T-helper 2 cell treated with Interferon-gamma antibody and Interleukin-4, amounts not matched to agents 100 ng/mL and 5 ng/mL, for 36 hours (primary cell): ENCODE measurements at regions not wholly inside any gene's neighbourhood (a gene's known extent, or its start where the extent isn't known, plus 50 kb on each side); places are given as distances from the start of the nearest gene placed in this dataset.
"Not testable (repeated sequence)": the region's sequence is repeated elsewhere in the genome, so short reads cannot be mapped to it uniquely, and the experiment has no call there.

Experiments
- intact Hi-C: fragments of 100-400 bp; cut with micrococcal nuclease; formaldehyde crosslinking; loops from one replicate; pipeline ENCODE4 v1.15.1; 2023

- intact Hi-C loops = no loop called here
These were observed 244.7 kb upstream of the WSB1 start for GRCh38 chr17:27049104-27049784.

DNA sequence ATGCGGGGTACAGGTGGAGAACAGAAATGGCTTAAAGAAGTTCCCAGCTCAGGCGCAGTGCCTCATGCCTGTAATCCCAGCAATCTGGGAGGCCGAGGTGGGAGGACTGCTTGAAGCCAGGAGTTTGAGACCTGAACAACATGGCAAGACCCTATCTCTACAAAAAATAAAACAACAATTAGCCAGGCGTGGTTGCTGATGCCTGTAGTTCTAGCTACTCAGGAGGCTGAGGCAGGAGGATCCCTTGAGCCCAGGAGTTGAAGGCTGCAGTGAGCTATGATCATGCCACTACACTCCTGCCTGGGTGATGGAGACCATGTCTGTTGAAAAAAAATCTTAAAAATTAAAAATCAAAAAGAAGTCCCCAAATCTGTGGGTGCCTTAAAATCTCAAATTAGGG is 228.3 kb upstream of the WSB1 start:
- intact Hi-C loops = no loop called here

DNA sequence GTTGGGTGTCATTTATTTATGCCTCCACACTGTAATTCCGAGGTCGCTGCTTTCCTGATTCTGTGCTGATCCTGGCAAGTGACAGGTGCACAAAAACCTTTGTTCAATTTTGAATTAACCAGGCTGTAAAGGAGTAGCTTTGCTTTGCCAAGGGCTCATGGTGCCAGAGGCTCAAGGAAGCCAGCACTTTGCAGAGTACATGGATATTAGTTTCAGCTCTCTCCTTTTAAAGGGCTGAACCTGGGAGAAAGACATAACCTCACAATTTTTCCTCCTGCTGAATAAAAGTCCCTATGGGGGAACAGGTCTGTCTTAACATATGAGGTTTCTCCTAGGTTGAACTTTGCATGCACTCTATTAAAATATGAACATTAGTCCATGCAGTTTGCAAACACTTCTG is 227.6 kb upstream of the WSB1 start:
- intact Hi-C loops = no loop called here

- intact Hi-C loops = no loop called here
These were observed 223.9 kb upstream of the WSB1 start for GRCh38 chr17:27069842-27070508.

GRCh38 chr17:27070836-27071235 is 223.1 kb upstream of the WSB1 start:
- intact Hi-C loops = no loop called here

GRCh38 chr17:27072885-27073284 is 221.0 kb upstream of the WSB1 start:
- intact Hi-C loops = no loop called here

DNA sequence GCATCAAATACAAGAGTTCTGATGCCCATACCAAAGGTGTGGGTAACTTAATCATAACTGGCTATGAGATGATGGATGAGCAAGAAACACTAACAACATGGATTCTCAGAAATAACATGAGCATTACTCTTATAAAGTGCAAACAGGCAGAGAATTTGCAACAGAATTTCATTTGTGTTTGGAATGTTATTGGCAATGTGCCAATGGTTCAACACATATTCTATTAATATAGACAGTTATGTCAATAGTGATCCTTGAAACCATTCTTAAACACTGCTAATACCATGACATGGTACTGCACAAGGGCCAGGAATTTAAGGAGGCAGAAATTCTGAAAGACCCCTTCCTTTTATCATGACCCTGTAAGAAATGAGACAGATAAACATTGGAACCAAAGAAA is 217.1 kb upstream of the WSB1 start:
- intact Hi-C loops = no loop called here

- intact Hi-C loops = no loop called here
These were observed 215.6 kb upstream of the WSB1 start for GRCh38 chr17:27078296-27078695.

DNA sequence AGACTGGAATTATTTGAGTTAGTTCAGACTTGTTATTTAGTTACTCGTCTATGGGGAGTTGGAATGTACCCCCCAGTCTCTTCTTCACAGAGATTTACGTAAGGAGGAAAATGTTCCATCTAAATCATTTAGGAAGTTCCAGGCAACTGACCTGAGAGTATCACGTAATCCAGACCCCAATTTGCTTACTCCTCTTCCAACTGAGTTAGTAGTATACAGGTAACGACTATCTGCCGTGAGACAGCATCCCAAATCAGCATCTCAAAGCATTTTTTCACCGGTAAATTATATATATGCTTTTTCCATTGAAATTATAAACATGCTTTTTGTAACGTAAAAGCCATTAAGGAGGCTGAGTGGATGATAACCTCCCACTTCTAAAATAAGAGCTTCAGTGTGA is 214.3 kb upstream of the WSB1 start:
- intact Hi-C loops = no loop called here

DNA sequence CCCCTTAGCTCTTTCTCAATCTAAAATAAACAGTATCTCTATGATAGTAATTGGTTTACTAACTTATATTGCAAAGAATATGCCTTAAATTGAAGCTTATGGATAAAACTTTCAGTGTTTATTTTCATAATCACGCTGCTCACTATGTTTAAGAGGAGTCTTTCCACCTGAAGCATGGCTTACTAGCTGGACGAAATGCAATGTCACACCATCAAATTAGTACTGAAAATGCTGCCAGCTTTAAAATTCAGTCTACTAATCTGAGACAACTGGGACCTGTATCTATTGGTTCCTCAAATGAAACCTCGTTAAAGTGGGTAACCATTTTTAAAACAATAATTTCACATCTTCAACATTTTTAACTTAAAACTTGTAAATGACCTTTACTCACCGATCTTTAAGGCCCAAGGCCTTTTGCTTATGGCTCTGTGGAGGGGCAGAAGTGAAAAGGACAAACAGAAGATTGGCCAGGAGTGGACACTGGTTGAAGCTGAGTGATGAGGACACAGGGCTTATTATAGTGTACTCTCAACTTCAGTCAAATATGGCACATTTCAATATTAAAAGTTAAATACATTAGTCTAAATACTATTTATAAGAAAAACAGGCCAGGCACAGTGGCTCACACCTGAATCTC is 212.8 kb upstream of the WSB1 start:
- intact Hi-C loops = no loop called here

- intact Hi-C loops = no loop called here
These were observed 211.7 kb upstream of the WSB1 start for GRCh38 chr17:27082023-27082774.

DNA sequence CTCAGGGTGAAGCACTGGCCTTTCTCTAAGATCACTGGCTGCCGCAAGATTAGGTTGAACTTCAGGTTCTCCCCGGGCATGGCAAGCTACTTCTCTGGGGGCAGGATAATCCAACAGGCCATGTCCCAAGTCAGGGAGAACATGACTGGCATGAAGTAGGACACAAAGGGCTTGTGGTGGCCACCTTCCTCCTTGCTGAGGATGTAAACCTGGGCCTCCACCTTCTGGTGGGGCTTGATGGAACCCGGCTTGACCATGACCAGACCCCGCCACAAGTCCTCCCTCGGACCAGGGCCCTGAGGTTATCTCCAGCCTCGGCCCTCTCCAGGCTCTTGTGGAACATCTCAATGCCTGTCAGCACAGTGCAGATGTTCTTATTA is 211.1 kb upstream of the WSB1 start:
- intact Hi-C loops = no loop called here

DNA sequence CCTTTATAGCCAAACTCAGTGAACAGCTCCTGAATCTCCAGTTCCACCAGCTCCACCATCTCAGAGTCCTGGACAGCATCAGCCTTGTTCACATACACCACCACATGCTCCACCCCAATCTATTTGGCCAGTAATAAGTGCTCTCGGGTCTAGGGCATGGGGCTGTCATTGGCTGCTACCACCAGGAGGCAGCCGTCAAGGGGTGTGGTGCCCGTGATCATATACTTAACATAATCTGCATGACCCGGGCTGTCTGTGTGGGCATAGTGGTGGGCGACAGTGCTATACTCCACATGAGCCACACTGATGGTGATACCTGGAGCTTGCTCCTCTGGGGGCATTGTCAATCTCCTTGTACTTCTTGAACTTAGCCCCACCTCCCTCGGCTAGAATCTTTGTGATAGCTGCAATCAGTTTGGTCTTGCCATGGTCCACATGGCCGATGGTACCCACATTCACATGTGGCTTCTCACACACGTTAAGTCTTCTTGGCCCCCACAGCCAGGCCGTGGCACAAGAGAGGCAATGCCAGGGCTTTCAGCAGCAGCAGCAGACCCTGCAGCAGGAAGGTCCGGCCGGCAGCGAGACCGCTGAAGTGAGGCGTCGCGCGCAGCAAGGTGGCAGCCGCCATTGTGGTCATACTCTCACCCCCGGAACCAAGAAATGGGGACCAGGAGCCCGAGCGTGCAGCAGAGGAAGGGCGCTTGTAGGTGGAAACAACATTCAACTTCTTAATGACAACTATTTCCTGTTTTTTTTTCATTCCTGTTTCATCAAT is 210.3 kb upstream of the WSB1 start:
- intact Hi-C loops = no loop called here

- intact Hi-C loops = no loop called here
These were observed 208.4 kb upstream of the WSB1 start for GRCh38 chr17:27085517-27085916.

- intact Hi-C loops = no loop called here
These were observed 207.4 kb upstream of the WSB1 start for GRCh38 chr17:27086526-27086925.

- intact Hi-C loops = no loop called here
These were observed 205.8 kb upstream of the WSB1 start for GRCh38 chr17:27087935-27088766.

GRCh38 chr17:27088767-27089078 is 205.2 kb upstream of the WSB1 start:
- intact Hi-C loops = no loop called here

DNA sequence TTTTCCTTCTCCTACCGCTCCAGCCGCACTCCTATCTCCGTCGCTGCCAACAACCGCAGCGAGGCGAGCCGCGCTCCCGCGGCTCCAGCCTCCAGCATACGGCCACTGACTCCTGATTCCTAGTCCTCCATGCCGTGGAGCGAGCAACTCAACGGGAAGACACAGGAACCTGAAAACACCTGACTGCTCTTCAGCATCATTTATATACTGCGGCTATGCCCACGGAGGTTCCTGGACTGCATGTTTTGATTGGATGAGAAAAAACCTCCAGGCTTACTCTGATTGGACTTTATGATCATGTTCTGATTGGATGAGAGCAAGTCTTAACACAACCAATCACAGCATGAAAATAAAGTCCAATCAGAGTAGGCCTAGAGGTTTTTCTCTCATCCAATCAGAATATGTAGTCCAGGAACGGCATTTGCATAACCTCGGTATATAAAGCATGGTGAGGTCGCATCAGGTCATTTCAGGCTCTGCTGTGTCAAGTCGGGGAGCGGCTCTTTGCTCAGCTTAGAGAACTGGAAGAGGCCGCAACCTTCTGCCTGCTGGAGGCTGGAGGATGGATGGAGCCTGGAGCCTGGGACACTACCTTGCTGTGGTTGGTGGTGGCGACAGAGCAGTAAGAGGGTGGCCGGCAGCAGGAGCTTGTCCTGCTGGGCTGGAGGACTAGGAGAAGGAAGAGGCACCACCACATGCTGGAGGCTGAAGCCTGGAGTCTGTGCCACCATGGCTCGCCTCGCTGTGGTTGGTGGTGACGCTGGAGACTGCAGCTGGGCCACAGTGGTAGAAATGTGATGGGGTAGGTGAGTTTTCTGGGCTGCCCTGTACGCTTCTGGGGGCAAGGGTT is 204.6 kb upstream of the WSB1 start:
- intact Hi-C loops = not testable (repeated sequence)

DNA sequence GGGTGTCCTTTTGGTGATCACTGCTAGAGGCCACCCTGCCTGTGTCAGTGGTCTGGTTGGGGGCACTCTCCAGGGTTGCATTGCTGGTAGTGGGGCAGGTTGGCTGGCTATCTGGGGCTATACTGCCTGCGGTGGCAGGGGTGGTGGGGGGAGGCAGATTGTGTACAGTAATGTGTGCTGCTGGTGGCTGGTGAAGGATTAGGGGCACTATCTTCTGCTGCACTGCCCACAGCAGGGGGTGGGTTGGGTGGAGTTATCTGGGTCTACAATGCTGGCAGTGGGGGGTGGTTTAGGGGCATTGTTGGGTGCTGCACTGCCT is 204.0 kb upstream of the WSB1 start:
- intact Hi-C loops = no loop called here
